ENCODE measurements at regions not wholly inside any gene's neighbourhood (a gene's known extent, or its start where the extent isn't known, plus 50 kb on each side); places are given as distances from the start of the nearest gene placed in this dataset.

GRCh38 chr5:116354699-116355098, 219.9 kb downstream of the SEMA6A start:
- Histone ChIP-seq H3K9me3 (ENCODE audit: insufficient read depth, low read length) (no peaks in the 10 kb centered on the region), H3K4me2 (ENCODE audit: low read length) (no peak overlapping the region), H4K20me1 (ENCODE audit: insufficient read depth, low read length) (peaks cover 4% of the 10 kb centered on the region; the same call in 1 of the 2 replicates), H2AFZ (ENCODE audit: low read depth, low read length) (no peak overlapping the region), H3K27me3 (ENCODE audit: low read depth, low read length) (no peaks in the 10 kb centered on the region), H3K4me1 (ENCODE audit: low read length) (peaks cover 17% of the 10 kb centered on the region), H3K79me2 (ENCODE audit: low read length) (no peaks in the 10 kb centered on the region), H3K27ac (ENCODE audit: low read length) (no peak overlapping the region), H3K36me3 (replicated peaks; ENCODE audit: low read depth, low read length) (peaks cover 5% of the 10 kb centered on the region), H3K4me3 (ENCODE audit: low read length) (no peak overlapping the region), H3K9ac (ENCODE audit: low read length) (no peak overlapping the region)
- TF ChIP-seq EZH2phosphoT487 (IDR thresholded peaks at IDR 0.05; ENCODE audit: low read depth): no peak
- TF ChIP-seq CTCF (IDR thresholded peaks at IDR 0.05; ENCODE audit: low read depth, low read length): no peak

GRCh38 chr5:116347657-116348056, 227.0 kb downstream of the SEMA6A start:
- H3K4me1 ChIP-seq (ENCODE audit: low read length): no peaks in the 10 kb centered on the region
- TF ChIP-seq CTCF (IDR thresholded peaks at IDR 0.05; ENCODE audit: low read depth, low read length) (no peak), EZH2phosphoT487 (IDR thresholded peaks at IDR 0.05; ENCODE audit: low read depth) (no peak)

GRCh38 chr5:116343961-116344360, 230.7 kb downstream of the SEMA6A start:
- no peak overlapping the region for H3K27ac ChIP-seq (ENCODE audit: low read length)
- no peak for TF ChIP-seq CTCF (IDR thresholded peaks at IDR 0.05; ENCODE audit: low read depth, low read length)
- TF ChIP-seq EZH2phosphoT487 (IDR thresholded peaks at IDR 0.05; ENCODE audit: low read depth): no peak
- no peaks in the 10 kb centered on the region for H4K20me1 ChIP-seq (ENCODE audit: insufficient read depth, low read length)
- no peaks in the 10 kb centered on the region for H3K9me3 ChIP-seq (ENCODE audit: insufficient read depth, low read length)
- no peaks in the 10 kb centered on the region for H3K79me2 ChIP-seq (ENCODE audit: low read length)
- H3K9ac ChIP-seq (ENCODE audit: low read length): no peak overlapping the region
- H3K27me3 ChIP-seq (ENCODE audit: low read depth, low read length): no peaks in the 10 kb centered on the region
- H3K36me3 ChIP-seq (replicated peaks; ENCODE audit: low read depth, low read length): no peaks in the 10 kb centered on the region
- no peak overlapping the region for H3K4me2 ChIP-seq (ENCODE audit: low read length)
- H2AFZ ChIP-seq (ENCODE audit: low read depth, low read length): no peak overlapping the region
- no peak overlapping the region for H3K4me3 ChIP-seq (ENCODE audit: low read length)
- H3K4me1 ChIP-seq (ENCODE audit: low read length): peaks cover 11% of the 10 kb centered on the region

More at GRCh38 chr5:116347657-116348056, 227.0 kb downstream of the SEMA6A start:
- H3K27ac ChIP-seq (ENCODE audit: low read length): no peak overlapping the region
- peaks cover 4% of the 10 kb centered on the region for H3K36me3 ChIP-seq (replicated peaks; ENCODE audit: low read depth, low read length)
- H3K79me2 ChIP-seq (ENCODE audit: low read length): no peaks in the 10 kb centered on the region
- no peak overlapping the region for H2AFZ ChIP-seq (ENCODE audit: low read depth, low read length)
- H3K4me2 ChIP-seq (ENCODE audit: low read length): no peak overlapping the region
- H4K20me1 ChIP-seq (ENCODE audit: insufficient read depth, low read length): no peaks in the 10 kb centered on the region
- no peaks in the 10 kb centered on the region for H3K27me3 ChIP-seq (ENCODE audit: low read depth, low read length)
- no peak overlapping the region for H3K4me3 ChIP-seq (ENCODE audit: low read length)
- H3K9me3 ChIP-seq (ENCODE audit: insufficient read depth, low read length): no peaks in the 10 kb centered on the region
- no peak overlapping the region for H3K9ac ChIP-seq (ENCODE audit: low read length)
